ENCODE measurements at regions not wholly inside any gene's neighbourhood (a gene's known extent, or its start where the extent isn't known, plus 50 kb on each side); places are given as distances from the start of the nearest gene placed in this dataset.

DNA sequence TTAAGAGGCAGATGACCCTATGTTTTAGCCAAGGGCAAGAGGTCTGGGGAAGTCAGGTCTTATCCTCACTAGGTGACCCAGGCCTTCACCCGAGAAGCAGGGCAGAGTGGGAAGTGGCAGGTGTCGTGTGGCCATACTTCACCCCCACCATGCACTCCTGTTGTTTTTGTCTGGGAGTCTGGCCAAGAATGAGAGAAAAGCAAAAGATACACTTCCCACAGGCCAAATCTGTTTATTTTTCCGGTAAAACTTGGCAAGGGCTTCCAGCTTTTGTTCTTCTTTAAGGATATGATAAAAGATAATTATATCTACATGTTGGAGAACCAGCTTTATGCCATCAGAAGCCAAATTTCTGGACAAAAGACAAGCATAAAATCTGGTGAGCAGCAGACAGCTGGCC is 137.4 kb upstream of the CDC14C start:
- no peaks in the 10 kb centered on the region for H3K36me3 Mint-ChIP-seq
- H3K4me3 Mint-ChIP-seq = no peak overlapping the region
- H3K4me1 Mint-ChIP-seq = no peaks in the 10 kb centered on the region
- POLR2A ChIA-PET = no interaction called here
- DNase-seq = no peak
- H3K27me3 ChIP-seq (ENCODE audit: insufficient read depth, low read length, poor library complexity, severe bottlenecking) = no peaks in the 10 kb centered on the region
- CTCF ChIA-PET = no interaction called here
- H3K4me1 ChIP-seq (ENCODE audit: insufficient read depth, low read length) = no peaks in the 10 kb centered on the region
- H3K9me3 ChIP-seq (ENCODE audit: low read length) = no peaks in the 10 kb centered on the region
- H3K4me3 ChIP-seq (ENCODE audit: low read length) = no peak overlapping the region
- H3K27ac ChIP-seq (ENCODE audit: low read depth, low read length) = no peak overlapping the region
- H3K27ac Mint-ChIP-seq = no peak overlapping the region
- H3K9me3 Mint-ChIP-seq = peaks cover 3 to 15% (median 5%) of the 10 kb centered on the region in 5 donors
- H3K36me3 ChIP-seq (ENCODE audit: insufficient read depth, low read length) = no peaks in the 10 kb centered on the region
- no peaks in the 10 kb centered on the region for H3K27me3 Mint-ChIP-seq

DNA sequence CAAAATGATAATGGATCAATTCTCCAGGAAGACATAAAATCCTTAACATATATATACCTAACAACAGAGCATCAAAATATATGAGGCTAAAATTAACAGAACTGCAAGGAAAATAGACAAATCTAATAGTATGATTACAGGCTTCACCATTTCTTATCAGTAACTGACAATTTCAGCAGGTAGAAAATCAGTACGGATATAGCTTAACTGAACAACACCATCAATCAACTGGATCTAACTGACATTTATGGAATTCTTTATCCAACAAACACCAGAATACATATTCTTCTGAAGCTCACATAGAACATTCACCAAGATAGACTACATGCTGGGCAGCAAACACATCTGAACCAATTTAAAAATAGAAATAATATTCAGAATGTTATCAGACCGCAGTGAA is 121.1 kb upstream of the CDC14C start:
- POLR2A ChIA-PET = no interaction called here
- H3K4me1 Mint-ChIP-seq = no peaks in the 10 kb centered on the region

DNA sequence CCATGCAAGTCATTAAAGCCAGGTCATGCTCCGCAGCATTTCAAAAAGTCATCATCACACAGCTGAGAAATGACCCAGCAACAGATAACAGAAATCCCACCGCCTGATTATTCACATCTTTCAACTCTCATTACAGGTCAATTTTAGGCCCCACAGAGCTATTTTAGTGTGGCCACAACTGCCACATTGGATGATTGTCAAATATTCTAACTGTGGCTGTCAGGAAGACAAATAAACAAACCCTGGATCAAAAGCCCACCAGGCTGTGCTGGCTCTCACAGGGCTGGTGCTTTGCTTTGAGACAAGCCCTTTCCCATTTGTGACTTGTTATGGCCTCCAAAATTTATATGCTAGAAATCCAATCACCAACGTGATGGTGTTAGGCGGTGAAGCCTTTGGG is 117.6 kb upstream of the CDC14C start:
- no peak overlapping the region for H3K27ac Mint-ChIP-seq
- ChIA-PET CTCF (no interaction called here), POLR2A (no interaction called here)

More for the DNA sequence above, 121.1 kb upstream of the CDC14C start:
- CTCF ChIA-PET = no interaction called here
- Mint-ChIP-seq H3K36me3 (no peaks in the 10 kb centered on the region), H3K27ac (no peak overlapping the region), H3K4me3 (no peak overlapping the region), H3K27me3 (no peaks in the 10 kb centered on the region), H3K9me3 (peaks cover 0 to 23% (median 6%) of the 10 kb centered on the region in 5 donors)
- Histone ChIP-seq H3K36me3 (ENCODE audit: insufficient read depth, low read length) (no peaks in the 10 kb centered on the region), H3K27me3 (ENCODE audit: insufficient read depth, low read length, poor library complexity, severe bottlenecking) (no peaks in the 10 kb centered on the region), H3K4me1 (ENCODE audit: insufficient read depth, low read length) (no peaks in the 10 kb centered on the region), H3K27ac (ENCODE audit: low read depth, low read length) (no peak overlapping the region), H3K9me3 (ENCODE audit: low read length) (no peaks in the 10 kb centered on the region), H3K4me3 (ENCODE audit: low read length) (no peak overlapping the region)
- no peak for DNase-seq

DNA sequence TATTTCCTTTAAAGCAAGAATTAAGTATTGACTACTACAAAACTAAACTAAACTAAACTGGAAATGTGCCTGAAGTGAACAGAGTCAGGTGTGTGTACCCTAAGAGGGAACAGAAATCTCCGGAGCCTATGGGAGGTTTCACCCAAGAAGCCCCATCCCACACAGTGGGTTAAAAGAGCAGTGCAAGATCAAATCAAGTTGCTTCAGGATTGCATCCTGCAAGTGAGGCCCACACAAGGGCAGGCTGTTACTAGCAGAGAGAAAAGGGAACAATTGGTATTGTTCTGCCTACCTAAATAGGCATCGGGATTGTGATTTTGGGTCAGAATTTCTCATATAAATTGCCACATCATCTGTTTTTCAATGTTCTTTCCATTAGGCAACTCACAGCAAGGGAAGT is 113.3 kb upstream of the CDC14C start:
- Histone ChIP-seq H3K9me3 (ENCODE audit: low read length) (no peaks in the 10 kb centered on the region), H3K4me3 (ENCODE audit: low read length) (no peak overlapping the region), H3K27ac (ENCODE audit: low read depth, low read length) (no peak overlapping the region), H3K27me3 (ENCODE audit: insufficient read depth, low read length, poor library complexity, severe bottlenecking) (no peaks in the 10 kb centered on the region), H3K4me1 (ENCODE audit: insufficient read depth, low read length) (no peaks in the 10 kb centered on the region), H3K36me3 (ENCODE audit: insufficient read depth, low read length) (no peaks in the 10 kb centered on the region)
- no peak for DNase-seq
- Mint-ChIP-seq H3K27ac (no peak overlapping the region), H3K4me1 (no peaks in the 10 kb centered on the region), H3K9me3 (peaks cover 0 to 8% (median 5%) of the 10 kb centered on the region in 5 donors), H3K36me3 (peaks cover 0 to 1% (median 0%) of the 10 kb centered on the region in 3 donors), H3K4me3 (no peak overlapping the region), H3K27me3 (no peaks in the 10 kb centered on the region)
- CTCF ChIA-PET = no interaction called here
- POLR2A ChIA-PET = no interaction called here

More for the DNA sequence above, 117.6 kb upstream of the CDC14C start:
- no peaks in the 10 kb centered on the region for H3K9me3 ChIP-seq (ENCODE audit: low read length)
- H3K36me3 ChIP-seq (ENCODE audit: insufficient read depth, low read length) = no peaks in the 10 kb centered on the region
- H3K27me3 ChIP-seq (ENCODE audit: insufficient read depth, low read length, poor library complexity, severe bottlenecking) = no peaks in the 10 kb centered on the region
- Mint-ChIP-seq H3K9me3 (peaks cover 0 to 20% (median 3%) of the 10 kb centered on the region in 5 donors), H3K27me3 (no peaks in the 10 kb centered on the region), H3K4me3 (no peak overlapping the region), H3K36me3 (no peaks in the 10 kb centered on the region), H3K4me1 (no peaks in the 10 kb centered on the region)
- H3K4me3 ChIP-seq (ENCODE audit: low read length) = no peak overlapping the region
- no peak overlapping the region for H3K27ac ChIP-seq (ENCODE audit: low read depth, low read length)
- DNase-seq = no peak
- no peaks in the 10 kb centered on the region for H3K4me1 ChIP-seq (ENCODE audit: insufficient read depth, low read length)

DNA sequence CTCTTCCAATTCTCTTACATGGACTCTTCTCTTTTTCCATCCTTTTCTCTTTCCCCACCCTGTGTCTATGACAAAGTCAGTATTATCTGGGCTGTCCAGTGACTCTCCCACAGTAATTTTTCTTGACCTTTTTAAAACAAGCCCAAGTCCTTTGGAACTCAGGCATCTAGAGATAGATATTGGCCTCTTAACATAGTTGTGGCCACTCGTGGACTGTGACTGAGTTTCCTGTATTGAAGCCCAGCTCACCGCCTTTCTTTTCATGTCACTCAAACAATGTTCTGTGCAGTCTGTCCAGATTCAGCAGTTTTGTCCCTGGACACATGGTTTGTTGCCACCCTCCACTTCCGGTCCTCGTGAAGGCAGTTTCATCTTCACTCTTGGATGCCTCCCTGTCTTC is 110.9 kb upstream of the CDC14C start:
- Histone ChIP-seq H3K4me3 (ENCODE audit: low read length) (no peak overlapping the region), H3K27me3 (ENCODE audit: insufficient read depth, low read length, poor library complexity, severe bottlenecking) (no peaks in the 10 kb centered on the region), H3K27ac (ENCODE audit: low read depth, low read length) (no peak overlapping the region), H3K4me1 (ENCODE audit: insufficient read depth, low read length) (no peaks in the 10 kb centered on the region), H3K9me3 (ENCODE audit: low read length) (no peaks in the 10 kb centered on the region), H3K36me3 (ENCODE audit: insufficient read depth, low read length) (no peaks in the 10 kb centered on the region)
- DNase-seq = no peak
- CTCF ChIA-PET = no interaction called here
- Mint-ChIP-seq H3K4me1 (no peaks in the 10 kb centered on the region), H3K27ac (no peak overlapping the region), H3K4me3 (no peak overlapping the region), H3K36me3 (peaks cover 0 to 1% (median 0%) of the 10 kb centered on the region in 3 donors), H3K27me3 (no peaks in the 10 kb centered on the region), H3K9me3 (peaks cover 0 to 8% (median 5%) of the 10 kb centered on the region in 5 donors)
- POLR2A ChIA-PET = no interaction called here

DNA sequence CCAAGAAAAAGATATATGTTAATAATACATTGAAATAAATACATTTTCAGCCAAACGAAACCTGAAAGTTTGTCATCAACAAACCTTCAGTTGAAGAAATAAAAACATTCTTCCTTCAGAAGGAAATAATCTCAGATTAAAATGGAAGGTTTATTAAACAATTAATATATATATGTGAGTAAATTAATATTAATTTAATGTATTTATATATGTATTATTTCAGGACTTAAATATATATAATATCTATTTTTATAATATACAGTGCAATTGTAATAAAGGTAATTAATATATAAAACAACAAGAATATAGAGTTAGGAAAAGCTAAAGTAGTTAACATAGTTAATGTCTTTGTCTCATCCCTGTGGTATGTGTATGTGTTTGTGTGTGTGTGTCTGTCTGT is 102.2 kb upstream of the CDC14C start:
- Histone ChIP-seq H3K4me3 (ENCODE audit: low read length) (no peak overlapping the region), H3K27ac (ENCODE audit: low read depth, low read length) (no peak overlapping the region), H3K36me3 (ENCODE audit: insufficient read depth, low read length) (no peaks in the 10 kb centered on the region), H3K9me3 (ENCODE audit: low read length) (no peaks in the 10 kb centered on the region), H3K27me3 (ENCODE audit: insufficient read depth, low read length, poor library complexity, severe bottlenecking) (no peaks in the 10 kb centered on the region), H3K4me1 (ENCODE audit: insufficient read depth, low read length) (no peaks in the 10 kb centered on the region)
- Mint-ChIP-seq H3K27ac (no peak overlapping the region), H3K4me1 (no peaks in the 10 kb centered on the region), H3K36me3 (no peaks in the 10 kb centered on the region), H3K9me3 (peaks cover 0 to 13% (median 0%) of the 10 kb centered on the region in 5 donors), H3K27me3 (no peaks in the 10 kb centered on the region), H3K4me3 (no peak overlapping the region)
- DNase-seq = no peak
- POLR2A ChIA-PET = no interaction called here
- CTCF ChIA-PET = no interaction called here

DNA sequence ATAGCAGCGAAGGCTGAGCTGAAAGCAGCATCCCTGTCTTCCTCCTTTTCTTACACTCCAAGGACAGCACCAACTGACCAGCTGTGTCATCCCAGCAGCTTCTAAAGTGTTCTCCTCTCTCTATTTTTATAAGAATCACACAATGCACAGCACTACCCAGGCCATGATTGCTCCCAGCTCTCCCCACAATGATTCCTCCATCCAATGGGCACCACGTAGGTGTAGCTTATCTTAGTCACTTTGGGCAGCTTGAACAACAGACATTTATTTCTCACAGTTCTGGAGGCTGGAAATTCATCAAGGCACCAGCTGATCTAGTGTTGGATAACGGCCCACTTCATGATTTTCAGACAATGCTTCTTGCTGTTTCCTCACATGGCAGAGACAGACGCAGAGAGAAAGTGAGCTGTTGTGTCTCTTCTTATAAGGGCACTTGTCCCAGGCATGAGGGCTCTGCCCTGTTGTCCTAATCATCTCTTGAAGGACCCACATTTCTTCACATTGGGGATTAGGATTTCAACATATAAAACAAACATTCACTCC is 92.0 kb upstream of the CDC14C start:
- CTCF ChIA-PET = no interaction called here
- no peak overlapping the region for H3K4me3 Mint-ChIP-seq
- no peaks in the 10 kb centered on the region for H3K36me3 ChIP-seq (ENCODE audit: insufficient read depth, low read length)
- no peak for DNase-seq
- H3K36me3 Mint-ChIP-seq = no peaks in the 10 kb centered on the region
- H3K27ac ChIP-seq (ENCODE audit: low read depth, low read length) = no peak overlapping the region
- no peaks in the 10 kb centered on the region for H3K4me1 ChIP-seq (ENCODE audit: insufficient read depth, low read length)
- H3K27ac Mint-ChIP-seq = no peak overlapping the region
- H3K4me1 Mint-ChIP-seq = no peaks in the 10 kb centered on the region
- POLR2A ChIA-PET = no interaction called here
- H3K9me3 ChIP-seq (ENCODE audit: low read length) = no peaks in the 10 kb centered on the region
- H3K27me3 ChIP-seq (ENCODE audit: insufficient read depth, low read length, poor library complexity, severe bottlenecking) = no peaks in the 10 kb centered on the region
- H3K9me3 Mint-ChIP-seq = peaks cover 2 to 14% (median 4%) of the 10 kb centered on the region in 5 donors
- H3K4me3 ChIP-seq (ENCODE audit: low read length) = no peak overlapping the region
- no peaks in the 10 kb centered on the region for H3K27me3 Mint-ChIP-seq

DNA sequence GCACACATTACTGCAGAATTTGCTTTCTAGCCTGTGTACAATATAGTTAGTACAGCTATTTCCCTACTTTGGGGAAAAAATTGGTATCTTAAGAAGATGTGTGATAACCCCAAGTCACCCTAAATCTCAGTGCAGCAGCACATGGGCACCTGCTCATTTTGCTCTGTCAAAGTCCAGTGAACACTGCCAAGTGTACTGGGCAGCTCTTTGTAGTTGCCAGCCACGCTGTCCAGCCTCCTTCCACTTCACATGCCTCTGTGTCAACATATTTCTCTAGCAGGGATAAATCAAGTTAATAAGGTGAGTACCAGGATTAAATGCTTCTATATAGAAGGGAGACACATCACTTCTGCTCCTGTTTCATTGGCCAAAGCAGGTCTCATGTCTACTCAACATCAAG is 87.1 kb upstream of the CDC14C start:
- H3K4me1 ChIP-seq (ENCODE audit: insufficient read depth, low read length) = no peaks in the 10 kb centered on the region
- Mint-ChIP-seq H3K27me3 (no peaks in the 10 kb centered on the region), H3K9me3 (peaks cover 2 to 4% (median 3%) of the 10 kb centered on the region in 5 donors), H3K27ac (peak overlapping the region in 1 of 8 donors; percentile 5), H3K36me3 (no peaks in the 10 kb centered on the region), H3K4me3 (no peak overlapping the region), H3K4me1 (no peaks in the 10 kb centered on the region)
- H3K27me3 ChIP-seq (ENCODE audit: insufficient read depth, low read length, poor library complexity, severe bottlenecking) = no peaks in the 10 kb centered on the region
- no peak for DNase-seq
- no peak overlapping the region for H3K4me3 ChIP-seq (ENCODE audit: low read length)
- ChIA-PET POLR2A (no interaction called here), CTCF (no interaction called here)
- H3K36me3 ChIP-seq (ENCODE audit: insufficient read depth, low read length) = no peaks in the 10 kb centered on the region
- no peak overlapping the region for H3K27ac ChIP-seq (ENCODE audit: low read depth, low read length)
- H3K9me3 ChIP-seq (ENCODE audit: low read length) = no peaks in the 10 kb centered on the region

DNA sequence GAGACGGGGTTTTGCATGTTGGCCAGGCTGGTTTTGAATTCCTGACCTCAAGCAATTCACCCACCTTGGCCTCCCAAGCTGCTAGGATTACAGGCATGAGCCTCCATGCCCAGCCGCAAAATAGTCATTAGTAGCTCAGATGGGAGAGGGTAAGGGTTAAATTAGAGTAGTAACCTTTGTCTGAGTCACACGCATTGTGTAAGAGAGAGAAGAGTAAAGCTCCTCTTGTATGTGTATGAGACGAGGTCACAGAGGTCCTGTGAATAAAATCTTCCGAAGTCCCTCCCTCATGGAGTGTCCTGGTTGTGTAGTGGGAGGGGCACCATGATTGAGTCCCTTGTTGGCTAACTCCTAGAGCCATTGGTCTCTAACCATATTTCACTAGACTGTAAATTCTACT is 85.2 kb upstream of the CDC14C start:
- Histone ChIP-seq H3K36me3 (ENCODE audit: insufficient read depth, low read length) (no peaks in the 10 kb centered on the region), H3K4me1 (ENCODE audit: insufficient read depth, low read length) (no peaks in the 10 kb centered on the region), H3K27me3 (ENCODE audit: insufficient read depth, low read length, poor library complexity, severe bottlenecking) (no peaks in the 10 kb centered on the region), H3K4me3 (ENCODE audit: low read length) (no peak overlapping the region), H3K9me3 (ENCODE audit: low read length) (no peaks in the 10 kb centered on the region), H3K27ac (ENCODE audit: low read depth, low read length) (no peak overlapping the region)
- CTCF ChIA-PET = no interaction called here
- Mint-ChIP-seq H3K4me3 (no peak overlapping the region), H3K4me1 (no peaks in the 10 kb centered on the region), H3K9me3 (peaks cover 0 to 7% (median 3%) of the 10 kb centered on the region in 5 donors), H3K27me3 (no peaks in the 10 kb centered on the region), H3K36me3 (no peaks in the 10 kb centered on the region), H3K27ac (no peak overlapping the region)
- DNase-seq = no peak
- POLR2A ChIA-PET = no interaction called here
